Osteoblast (primary cell): ENCODE measurements at regions not wholly inside any gene's neighbourhood (a gene's known extent, or its start where the extent isn't known, plus 50 kb on each side); places are given as distances from the start of the nearest gene placed in this dataset.
A peak's percentile ranks its signal among the peaks of the same experiment; 100 is the strongest.

Experiments
- DNase-seq: peaks from one replicate; pipeline ENCODE4 v3.0.0; 2011; ENCODE audit warnings: low spot score, mixed read lengths; ENCODE audit not compliant: insufficient read length; ENCODE audit errors: missing footprints
- H2AFZ ChIP-seq: 2 replicates; pipeline ENCODE4 v1.6.0; 2011; ENCODE audit warnings: mild to moderate bottlenecking, low read length
- H3K27ac ChIP-seq: 2 replicates; pipeline ENCODE4 v1.5.1; 2011; ENCODE audit warnings: mild to moderate bottlenecking, low read depth, low read length, moderate library complexity
- H3K27me3 ChIP-seq: 2 replicates; pipeline ENCODE4 v1.6.0; 2012; ENCODE audit warnings: mild to moderate bottlenecking, control low read depth, inconsistent platforms, low read length, moderate library complexity; ENCODE audit not compliant: insufficient read depth
- H3K36me3 ChIP-seq: 2 replicates; pipeline ENCODE4 v1.5.1; 2011; ENCODE audit warnings: mild to moderate bottlenecking, low read length, control low read depth, moderate library complexity; ENCODE audit not compliant: insufficient read depth
- H3K4me1 ChIP-seq: 2 replicates; pipeline ENCODE4 v1.5.1; 2011; ENCODE audit warnings: mild to moderate bottlenecking, low read length, control low read depth, moderate library complexity; ENCODE audit not compliant: insufficient read depth
- H3K4me2 ChIP-seq: 2 replicates; pipeline ENCODE4 v1.6.0; 2011; ENCODE audit warnings: mild to moderate bottlenecking, low read length; ENCODE audit not compliant: insufficient read depth
- H3K4me3 ChIP-seq: fragments of 200-600 bp; sonication (generic); 3 replicates; pipeline ENCODE4 v1.5.1; 2012; ENCODE audit warnings: mild to moderate bottlenecking, low read length, inconsistent platforms; ENCODE audit not compliant: insufficient read depth
- H3K79me2 ChIP-seq: 2 replicates; pipeline ENCODE4 v1.6.0; 2012; ENCODE audit warnings: mild to moderate bottlenecking, low read length, control low read depth, inconsistent platforms; ENCODE audit not compliant: insufficient read depth
- H3K9me3 ChIP-seq: 2 replicates; pipeline ENCODE4 v1.5.1; 2011; ENCODE audit warnings: low read depth, low read length, control low read depth
- H4K20me1 ChIP-seq: 2 replicates; pipeline ENCODE4 v1.6.0; 2012; ENCODE audit warnings: mild to moderate bottlenecking, low read length, control low read depth; ENCODE audit not compliant: insufficient read depth
- TF ChIP-seq, protein P1 (sequence below): IDR thresholded peaks from 2 replicates; pipeline ENCODE4 v1.5.1; 2011; ENCODE audit warnings: mild to moderate bottlenecking, low read depth, low read length, moderate library complexity; ENCODE audit errors: extremely low read depth

GRCh38 chr6:148602136-148602535 lies 144.7 kb upstream of the UST start:
- Histone ChIP-seq H3K4me3 (no peak overlapping the region), H3K27ac (no peak overlapping the region), H4K20me1 (no peaks in the 10 kb centered on the region), H3K36me3 (no peaks in the 10 kb centered on the region), H3K79me2 (no peaks in the 10 kb centered on the region), H3K4me1 (no peaks in the 10 kb centered on the region), H3K9me3 (no peaks in the 10 kb centered on the region), H3K4me2 (no peak overlapping the region), H3K27me3 (no peaks in the 10 kb centered on the region), H2AFZ (no peak overlapping the region)
- TF ChIP-seq, protein P1, sequence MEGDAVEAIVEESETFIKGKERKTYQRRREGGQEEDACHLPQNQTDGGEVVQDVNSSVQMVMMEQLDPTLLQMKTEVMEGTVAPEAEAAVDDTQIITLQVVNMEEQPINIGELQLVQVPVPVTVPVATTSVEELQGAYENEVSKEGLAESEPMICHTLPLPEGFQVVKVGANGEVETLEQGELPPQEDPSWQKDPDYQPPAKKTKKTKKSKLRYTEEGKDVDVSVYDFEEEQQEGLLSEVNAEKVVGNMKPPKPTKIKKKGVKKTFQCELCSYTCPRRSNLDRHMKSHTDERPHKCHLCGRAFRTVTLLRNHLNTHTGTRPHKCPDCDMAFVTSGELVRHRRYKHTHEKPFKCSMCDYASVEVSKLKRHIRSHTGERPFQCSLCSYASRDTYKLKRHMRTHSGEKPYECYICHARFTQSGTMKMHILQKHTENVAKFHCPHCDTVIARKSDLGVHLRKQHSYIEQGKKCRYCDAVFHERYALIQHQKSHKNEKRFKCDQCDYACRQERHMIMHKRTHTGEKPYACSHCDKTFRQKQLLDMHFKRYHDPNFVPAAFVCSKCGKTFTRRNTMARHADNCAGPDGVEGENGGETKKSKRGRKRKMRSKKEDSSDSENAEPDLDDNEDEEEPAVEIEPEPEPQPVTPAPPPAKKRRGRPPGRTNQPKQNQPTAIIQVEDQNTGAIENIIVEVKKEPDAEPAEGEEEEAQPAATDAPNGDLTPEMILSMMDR, result no peak
- DNase-seq, result no peak

GRCh38 chr6:148608199-148608951 lies 138.5 kb upstream of the UST start:
- Histone ChIP-seq H3K27ac (no peak overlapping the region), H3K4me1 (peaks cover 12% of the 10 kb centered on the region), H4K20me1 (no peaks in the 10 kb centered on the region), H3K9me3 (no peaks in the 10 kb centered on the region), H2AFZ (no peak overlapping the region), H3K27me3 (no peaks in the 10 kb centered on the region), H3K36me3 (no peaks in the 10 kb centered on the region), H3K79me2 (no peaks in the 10 kb centered on the region), H3K4me2 (no peak overlapping the region), H3K4me3 (no peak overlapping the region)
- DNase-seq, result no peak
- TF ChIP-seq, protein P1, result peak; percentile 59

GRCh38 chr6:148611213-148611612 lies 135.6 kb upstream of the UST start:
- H3K27ac ChIP-seq, result no peak overlapping the region

GRCh38 chr6:148612043-148612442 lies 134.8 kb upstream of the UST start:
- Histone ChIP-seq H4K20me1 (no peaks in the 10 kb centered on the region), H3K36me3 (no peaks in the 10 kb centered on the region), H3K4me3 (no peak overlapping the region), H3K9me3 (no peaks in the 10 kb centered on the region), H3K4me2 (no peak overlapping the region), H3K4me1 (peaks cover 15% of the 10 kb centered on the region), H3K27ac (no peak overlapping the region), H2AFZ (no peak overlapping the region), H3K79me2 (no peaks in the 10 kb centered on the region), H3K27me3 (no peaks in the 10 kb centered on the region)
- no peak for DNase-seq
- TF ChIP-seq, protein P1, result no peak

More at GRCh38 chr6:148611213-148611612, 135.6 kb upstream of the UST start:
- Histone ChIP-seq H3K4me1 (peaks cover 12% of the 10 kb centered on the region), H3K79me2 (no peaks in the 10 kb centered on the region), H3K4me3 (peak overlapping the region; percentile 1), H3K4me2 (peak overlapping the region; percentile 8), H3K27me3 (no peaks in the 10 kb centered on the region), H4K20me1 (no peaks in the 10 kb centered on the region), H3K9me3 (no peaks in the 10 kb centered on the region), H2AFZ (peak overlapping the region; percentile 0), H3K36me3 (no peaks in the 10 kb centered on the region)
- no peak for DNase-seq
- TF ChIP-seq, protein P1, result no peak
